ENCODE measurements at regions not wholly inside any gene's neighbourhood (a gene's known extent, or its start where the extent isn't known, plus 50 kb on each side); places are given as distances from the start of the nearest gene placed in this dataset.

GRCh38 chr14:53748691-53749090 is 207.9 kb downstream of the BMP4 start:
- no peak overlapping the region for H3K27ac ChIP-seq (ENCODE audit: low read length)
- H3K4me1 ChIP-seq (ENCODE audit: control insufficient read depth, insufficient read depth, low read length), result no peaks in the 10 kb centered on the region
- no peaks in the 10 kb centered on the region for H3K9me3 ChIP-seq (ENCODE audit: control insufficient read depth in 2 of 2, low read length in 2 of 2)
- H3K36me3 ChIP-seq (ENCODE audit: control insufficient read depth in 2 of 2, insufficient read depth in 2 of 2, low read length in 2 of 2), result no peaks in the 10 kb centered on the region
- no peak overlapping the region for H3K9ac ChIP-seq (ENCODE audit: low read length in 2 of 2)
- no peak overlapping the region for H3K4me3 ChIP-seq (ENCODE audit: low read length in 2 of 2)
- H3K27me3 ChIP-seq (ENCODE audit: control insufficient read depth in 1 of 2, insufficient read depth in 2 of 2, low read length in 2 of 2), result no peaks in the 10 kb centered on the region

DNA sequence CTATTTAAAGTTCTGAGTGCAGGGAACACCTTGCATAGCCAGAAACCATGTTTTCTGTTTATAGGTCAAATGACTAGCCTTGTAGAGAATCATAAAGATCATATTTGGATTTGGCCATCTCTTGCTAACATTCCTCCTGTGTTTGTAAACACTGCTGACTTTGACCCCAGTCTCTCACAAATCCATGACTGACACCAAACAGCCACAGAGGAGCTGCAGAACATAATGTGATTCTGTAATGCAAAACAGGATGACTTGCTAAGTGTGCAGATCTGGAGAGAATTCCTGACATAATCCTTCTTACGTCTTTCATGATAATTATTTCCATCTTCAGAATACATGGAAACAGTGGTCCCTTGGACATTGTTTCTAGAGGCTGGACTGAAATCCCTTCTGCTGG is 211.8 kb downstream of the BMP4 start:
- Histone ChIP-seq H3K9ac (ENCODE audit: low read length in 2 of 2) (no peak overlapping the region), H3K27ac (ENCODE audit: low read length) (no peak overlapping the region), H3K9me3 (ENCODE audit: control insufficient read depth in 2 of 2, low read length in 2 of 2) (no peaks in the 10 kb centered on the region), H3K4me1 (ENCODE audit: control insufficient read depth, insufficient read depth, low read length) (no peaks in the 10 kb centered on the region), H3K27me3 (ENCODE audit: control insufficient read depth in 1 of 2, insufficient read depth in 2 of 2, low read length in 2 of 2) (no peaks in the 10 kb centered on the region), H3K36me3 (ENCODE audit: control insufficient read depth in 2 of 2, insufficient read depth in 2 of 2, low read length in 2 of 2) (no peaks in the 10 kb centered on the region), H3K4me3 (ENCODE audit: low read length in 2 of 2) (no peak overlapping the region)

GRCh38 chr14:53743371-53743770 is 213.3 kb downstream of the BMP4 start:
- H3K9me3 ChIP-seq (ENCODE audit: control insufficient read depth in 2 of 2, low read length in 2 of 2), result no peaks in the 10 kb centered on the region
- no peak overlapping the region for H3K27ac ChIP-seq (ENCODE audit: low read length)
- H3K4me3 ChIP-seq (ENCODE audit: low read length in 2 of 2), result no peak overlapping the region
- no peaks in the 10 kb centered on the region for H3K36me3 ChIP-seq (ENCODE audit: control insufficient read depth in 2 of 2, insufficient read depth in 2 of 2, low read length in 2 of 2)
- H3K9ac ChIP-seq (ENCODE audit: low read length in 2 of 2), result no peak overlapping the region
- no peaks in the 10 kb centered on the region for H3K4me1 ChIP-seq (ENCODE audit: control insufficient read depth, insufficient read depth, low read length)
- no peaks in the 10 kb centered on the region for H3K27me3 ChIP-seq (ENCODE audit: control insufficient read depth in 1 of 2, insufficient read depth in 2 of 2, low read length in 2 of 2)

- H3K4me1 ChIP-seq (ENCODE audit: control insufficient read depth, insufficient read depth, low read length), result no peaks in the 10 kb centered on the region
- H3K9ac ChIP-seq (ENCODE audit: low read length in 2 of 2), result no peak overlapping the region
- H3K9me3 ChIP-seq (ENCODE audit: control insufficient read depth in 2 of 2, low read length in 2 of 2), result no peaks in the 10 kb centered on the region
- H3K27ac ChIP-seq (ENCODE audit: low read length), result no peak overlapping the region
- no peak overlapping the region for H3K4me3 ChIP-seq (ENCODE audit: low read length in 2 of 2)
- no peaks in the 10 kb centered on the region for H3K27me3 ChIP-seq (ENCODE audit: control insufficient read depth in 1 of 2, insufficient read depth in 2 of 2, low read length in 2 of 2)
- no peaks in the 10 kb centered on the region for H3K36me3 ChIP-seq (ENCODE audit: control insufficient read depth in 2 of 2, insufficient read depth in 2 of 2, low read length in 2 of 2)
These were observed 214.4 kb downstream of the BMP4 start for GRCh38 chr14:53742233-53742620.

DNA sequence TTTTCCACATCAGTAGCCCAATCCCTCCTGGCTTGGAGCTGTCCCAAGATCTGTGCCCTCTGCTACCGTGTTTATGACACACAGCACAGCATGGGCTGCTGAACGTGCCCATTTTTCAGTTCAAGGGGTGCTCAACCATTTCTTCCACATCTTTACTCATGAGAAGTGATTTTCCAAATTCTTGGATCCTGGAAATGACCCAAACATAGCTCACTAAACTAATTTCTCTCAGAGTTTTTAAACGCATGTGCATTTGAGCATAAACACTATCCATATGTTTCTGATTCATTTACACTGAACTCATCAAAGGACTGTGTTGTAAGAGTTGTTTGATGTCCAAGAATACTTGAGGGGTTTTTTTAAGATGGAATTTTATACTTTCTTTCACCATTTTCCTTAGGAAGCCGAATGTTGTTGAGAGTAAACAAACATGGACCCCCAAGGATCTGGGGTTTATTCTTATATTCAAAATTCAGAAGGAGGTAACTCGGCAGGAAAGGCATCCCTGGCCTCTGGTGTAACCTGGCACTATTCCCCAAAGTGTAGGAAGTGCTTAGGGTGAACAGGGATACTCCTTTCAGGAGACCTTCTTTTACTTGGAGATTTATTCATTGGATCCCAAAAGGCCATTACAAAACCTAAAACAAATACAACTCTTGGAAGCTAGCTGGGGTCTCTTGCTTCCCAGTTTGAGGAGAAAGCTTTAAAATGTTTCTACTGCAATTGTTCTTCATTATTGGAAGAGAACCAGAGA is 215.0 kb downstream of the BMP4 start:
- no peak overlapping the region for H3K9ac ChIP-seq (ENCODE audit: low read length in 2 of 2)
- H3K27me3 ChIP-seq (ENCODE audit: control insufficient read depth in 1 of 2, insufficient read depth in 2 of 2, low read length in 2 of 2), result no peaks in the 10 kb centered on the region
- H3K4me1 ChIP-seq (ENCODE audit: control insufficient read depth, insufficient read depth, low read length), result no peaks in the 10 kb centered on the region
- H3K27ac ChIP-seq (ENCODE audit: low read length), result no peak overlapping the region
- no peak overlapping the region for H3K4me3 ChIP-seq (ENCODE audit: low read length in 2 of 2)
- no peaks in the 10 kb centered on the region for H3K36me3 ChIP-seq (ENCODE audit: control insufficient read depth in 2 of 2, insufficient read depth in 2 of 2, low read length in 2 of 2)
- H3K9me3 ChIP-seq (ENCODE audit: control insufficient read depth in 2 of 2, low read length in 2 of 2), result no peaks in the 10 kb centered on the region

DNA sequence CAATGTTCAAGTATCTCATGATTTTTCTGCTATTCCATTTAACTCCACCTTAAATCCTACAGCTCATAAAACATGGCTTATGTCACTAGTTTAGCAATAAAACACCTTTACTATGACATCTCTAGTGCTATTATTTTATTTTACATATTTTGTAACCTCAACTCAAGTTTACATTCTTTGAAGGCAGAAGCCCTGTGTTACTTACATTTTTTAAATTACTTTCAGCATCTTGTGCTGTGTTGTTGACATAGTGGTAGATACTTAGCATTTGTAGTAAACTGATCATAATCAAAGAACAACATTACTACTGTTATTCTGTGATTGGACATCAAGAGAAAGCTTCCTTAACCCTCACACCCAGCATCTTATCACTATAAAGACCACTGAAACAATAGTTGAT is 216.1 kb downstream of the BMP4 start:
- no peak overlapping the region for H3K9ac ChIP-seq (ENCODE audit: low read length in 2 of 2)
- no peaks in the 10 kb centered on the region for H3K9me3 ChIP-seq (ENCODE audit: control insufficient read depth in 2 of 2, low read length in 2 of 2)
- H3K27me3 ChIP-seq (ENCODE audit: control insufficient read depth in 1 of 2, insufficient read depth in 2 of 2, low read length in 2 of 2), result no peaks in the 10 kb centered on the region
- H3K4me3 ChIP-seq (ENCODE audit: low read length in 2 of 2), result no peak overlapping the region
- no peaks in the 10 kb centered on the region for H3K4me1 ChIP-seq (ENCODE audit: control insufficient read depth, insufficient read depth, low read length)
- H3K27ac ChIP-seq (ENCODE audit: low read length), result no peak overlapping the region
- no peaks in the 10 kb centered on the region for H3K36me3 ChIP-seq (ENCODE audit: control insufficient read depth in 2 of 2, insufficient read depth in 2 of 2, low read length in 2 of 2)

GRCh38 chr14:53735916-53736315 is 220.7 kb downstream of the BMP4 start:
- H3K27me3 ChIP-seq (ENCODE audit: control insufficient read depth in 1 of 2, insufficient read depth in 2 of 2, low read length in 2 of 2), result no peaks in the 10 kb centered on the region
- H3K4me1 ChIP-seq (ENCODE audit: control insufficient read depth, insufficient read depth, low read length), result no peaks in the 10 kb centered on the region
- no peaks in the 10 kb centered on the region for H3K36me3 ChIP-seq (ENCODE audit: control insufficient read depth in 2 of 2, insufficient read depth in 2 of 2, low read length in 2 of 2)
- H3K4me3 ChIP-seq (ENCODE audit: low read length in 2 of 2), result no peak overlapping the region
- no peaks in the 10 kb centered on the region for H3K9me3 ChIP-seq (ENCODE audit: control insufficient read depth in 2 of 2, low read length in 2 of 2)
- no peak overlapping the region for H3K27ac ChIP-seq (ENCODE audit: low read length)
- H3K9ac ChIP-seq (ENCODE audit: low read length in 2 of 2), result no peak overlapping the region

GRCh38 chr14:53723221-53723620 is 233.4 kb downstream of the BMP4 start:
- Histone ChIP-seq H3K27ac (ENCODE audit: low read length) (no peak overlapping the region), H3K9ac (ENCODE audit: low read length in 2 of 2) (no peak overlapping the region), H3K4me1 (ENCODE audit: control insufficient read depth, insufficient read depth, low read length) (no peaks in the 10 kb centered on the region), H3K9me3 (ENCODE audit: control insufficient read depth in 2 of 2, low read length in 2 of 2) (no peaks in the 10 kb centered on the region), H3K27me3 (ENCODE audit: control insufficient read depth in 1 of 2, insufficient read depth in 2 of 2, low read length in 2 of 2) (no peaks in the 10 kb centered on the region), H3K36me3 (ENCODE audit: control insufficient read depth in 2 of 2, insufficient read depth in 2 of 2, low read length in 2 of 2) (no peaks in the 10 kb centered on the region), H3K4me3 (ENCODE audit: low read length in 2 of 2) (no peak overlapping the region)

DNA sequence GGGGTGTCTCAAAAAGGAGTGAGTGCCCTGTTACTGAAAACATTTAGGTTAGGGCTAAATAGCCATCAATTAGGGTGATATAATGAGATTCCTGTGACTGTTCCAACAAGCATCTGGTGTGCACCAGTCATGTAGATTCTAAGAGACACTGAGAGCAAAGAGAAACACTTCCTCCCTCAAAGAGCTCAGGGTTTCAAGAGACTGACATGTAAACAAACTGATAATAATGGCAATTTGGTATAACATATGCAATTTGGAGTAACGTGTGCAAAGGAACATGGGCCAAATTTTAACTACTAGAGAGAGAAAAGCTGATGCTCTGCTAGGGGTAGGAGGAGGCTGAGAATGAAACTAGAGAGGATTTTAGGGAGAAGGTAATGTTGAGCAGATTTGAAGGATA is 237.1 kb downstream of the BMP4 start:
- Histone ChIP-seq H3K4me3 (ENCODE audit: low read length in 2 of 2) (no peak overlapping the region), H3K9me3 (ENCODE audit: control insufficient read depth in 2 of 2, low read length in 2 of 2) (no peaks in the 10 kb centered on the region), H3K36me3 (ENCODE audit: control insufficient read depth in 2 of 2, insufficient read depth in 2 of 2, low read length in 2 of 2) (no peaks in the 10 kb centered on the region), H3K27me3 (ENCODE audit: control insufficient read depth in 1 of 2, insufficient read depth in 2 of 2, low read length in 2 of 2) (no peaks in the 10 kb centered on the region), H3K9ac (ENCODE audit: low read length in 2 of 2) (no peak overlapping the region), H3K27ac (ENCODE audit: low read length) (no peak overlapping the region), H3K4me1 (ENCODE audit: control insufficient read depth, insufficient read depth, low read length) (no peaks in the 10 kb centered on the region)

DNA sequence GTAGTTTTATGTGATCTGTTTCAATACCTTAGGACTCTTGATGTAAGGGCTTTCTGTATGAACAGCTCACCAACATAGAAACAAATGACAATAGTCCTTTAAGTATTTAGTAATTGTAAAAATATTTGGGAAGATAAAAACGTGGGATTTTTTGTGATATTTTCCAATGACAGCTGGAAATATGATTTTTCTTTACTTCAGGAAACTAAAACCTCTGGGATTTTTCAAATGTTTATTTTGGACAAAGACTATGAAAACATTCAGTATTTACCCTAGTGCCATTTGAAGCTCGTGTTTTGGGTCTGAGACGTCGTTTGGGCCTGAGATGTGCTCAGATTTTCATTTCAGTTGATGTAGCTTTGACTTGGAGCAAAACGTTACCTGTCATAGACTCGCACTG is 240.0 kb downstream of the BMP4 start:
- Histone ChIP-seq H3K9me3 (ENCODE audit: control insufficient read depth in 2 of 2, low read length in 2 of 2) (no peaks in the 10 kb centered on the region), H3K4me3 (ENCODE audit: low read length in 2 of 2) (no peak overlapping the region), H3K4me1 (ENCODE audit: control insufficient read depth, insufficient read depth, low read length) (no peaks in the 10 kb centered on the region), H3K9ac (ENCODE audit: low read length in 2 of 2) (no peak overlapping the region), H3K27ac (ENCODE audit: low read length) (no peak overlapping the region), H3K27me3 (ENCODE audit: control insufficient read depth in 1 of 2, insufficient read depth in 2 of 2, low read length in 2 of 2) (no peaks in the 10 kb centered on the region), H3K36me3 (ENCODE audit: control insufficient read depth in 2 of 2, insufficient read depth in 2 of 2, low read length in 2 of 2) (no peaks in the 10 kb centered on the region)

GRCh38 chr14:53715193-53715721 is 241.4 kb downstream of the BMP4 start:
- Histone ChIP-seq H3K4me3 (ENCODE audit: low read length in 2 of 2) (peak overlapping the region in 1 of 2 donors; percentile 29), H3K9me3 (ENCODE audit: control insufficient read depth in 2 of 2, low read length in 2 of 2) (no peaks in the 10 kb centered on the region), H3K27ac (ENCODE audit: low read length) (no peak overlapping the region)

More at GRCh38 chr14:53715193-53715721, 241.4 kb downstream of the BMP4 start:
- H3K4me1 ChIP-seq (ENCODE audit: control insufficient read depth, insufficient read depth, low read length), result no peaks in the 10 kb centered on the region
- no peaks in the 10 kb centered on the region for H3K36me3 ChIP-seq (ENCODE audit: control insufficient read depth in 2 of 2, insufficient read depth in 2 of 2, low read length in 2 of 2)
- H3K9ac ChIP-seq (ENCODE audit: low read length in 2 of 2), result no peak overlapping the region
- no peaks in the 10 kb centered on the region for H3K27me3 ChIP-seq (ENCODE audit: control insufficient read depth in 1 of 2, insufficient read depth in 2 of 2, low read length in 2 of 2)
